ENCODE measurements at regions not wholly inside any gene's neighbourhood (a gene's known extent, or its start where the extent isn't known, plus 50 kb on each side); places are given as distances from the start of the nearest gene placed in this dataset.
"Not testable (repeated sequence)": the region's sequence is repeated elsewhere in the genome, so short reads cannot be mapped to it uniquely, and the experiment has no call there.

GRCh38 chr20:56708991-56709390, 79.9 kb downstream of the TFAP2C start:
- DNase-seq: no peak
- Histone ChIP-seq H3K9me3 (ENCODE audit: severe bottlenecking) (no peaks in the 10 kb centered on the region), H3K27ac (no peak overlapping the region), H3K4me3 (ENCODE audit: low read depth, low read length) (no peak overlapping the region), H3K27me3 (ENCODE audit: insufficient read depth, low read depth, severe bottlenecking) (peaks cover 87% of the 10 kb centered on the region), H3K36me3 (no peaks in the 10 kb centered on the region)
- TF ChIP-seq CTCF (IDR thresholded peaks at IDR 0.05; ENCODE audit: low read depth, low read length): no peak

- H3K36me3 ChIP-seq: no peaks in the 10 kb centered on the region
- TF ChIP-seq CTCF (IDR thresholded peaks at IDR 0.05; ENCODE audit: low read depth, low read length): no peak
- no peak overlapping the region for H3K27ac ChIP-seq
- DNase-seq: no peak
- H3K9me3 ChIP-seq (ENCODE audit: severe bottlenecking): no peaks in the 10 kb centered on the region
- no peak overlapping the region for H3K4me3 ChIP-seq (ENCODE audit: low read depth, low read length)
- H3K27me3 ChIP-seq (ENCODE audit: insufficient read depth, low read depth, severe bottlenecking): peaks cover 85% of the 10 kb centered on the region
Observed at GRCh38 chr20:56710125-56710524, 81.0 kb downstream of the TFAP2C start.

GRCh38 chr20:56710577-56710976, 81.5 kb downstream of the TFAP2C start:
- not testable (repeated sequence) for H3K27ac ChIP-seq; H3K9me3 ChIP-seq (ENCODE audit: severe bottlenecking); H3K36me3 ChIP-seq; H3K4me3 ChIP-seq (ENCODE audit: low read depth, low read length); DNase-seq
- H3K27me3 ChIP-seq (ENCODE audit: insufficient read depth, low read depth, severe bottlenecking): peaks cover 85% of the 10 kb centered on the region

- Histone ChIP-seq H3K9me3 (ENCODE audit: severe bottlenecking) (no peaks in the 10 kb centered on the region), H3K27ac (no peak overlapping the region), H3K27me3 (ENCODE audit: insufficient read depth, low read depth, severe bottlenecking) (peaks cover 83% of the 10 kb centered on the region), H3K4me3 (ENCODE audit: low read depth, low read length) (no peak overlapping the region), H3K36me3 (no peaks in the 10 kb centered on the region)
- DNase-seq: no peak
- no peak for TF ChIP-seq CTCF (IDR thresholded peaks at IDR 0.05; ENCODE audit: low read depth, low read length)
Observed at GRCh38 chr20:56711018-56711417, 81.9 kb downstream of the TFAP2C start.

- Histone ChIP-seq H3K27ac (no peak overlapping the region), H3K9me3 (ENCODE audit: severe bottlenecking) (no peaks in the 10 kb centered on the region), H3K27me3 (ENCODE audit: insufficient read depth, low read depth, severe bottlenecking) (peaks cover 84% of the 10 kb centered on the region), H3K4me3 (ENCODE audit: low read depth, low read length) (no peak overlapping the region), H3K36me3 (no peaks in the 10 kb centered on the region)
- no peak for DNase-seq
- no peak for TF ChIP-seq CTCF (IDR thresholded peaks at IDR 0.05; ENCODE audit: low read depth, low read length)
Observed at GRCh38 chr20:56715309-56715708, 86.2 kb downstream of the TFAP2C start.

- Histone ChIP-seq H3K4me3 (ENCODE audit: low read depth, low read length) (no peak overlapping the region), H3K9me3 (ENCODE audit: severe bottlenecking) (no peaks in the 10 kb centered on the region), H3K27me3 (ENCODE audit: insufficient read depth, low read depth, severe bottlenecking) (peaks cover 91% of the 10 kb centered on the region), H3K27ac (no peak overlapping the region), H3K36me3 (no peaks in the 10 kb centered on the region)
- DNase-seq: no peak
- TF ChIP-seq CTCF (IDR thresholded peaks at IDR 0.05; ENCODE audit: low read depth, low read length): no peak
Observed at GRCh38 chr20:56715902-56716519, 86.9 kb downstream of the TFAP2C start.

Measured in WERI-Rb-1 (cell line).